Ishikawa (cell line): ENCODE measurements at regions not wholly inside any gene's neighbourhood (a gene's known extent, or its start where the extent isn't known, plus 50 kb on each side); places are given as distances from the start of the nearest gene placed in this dataset.

ENCODE experiments used
- CEBPB ChIP-seq: IDR thresholded peaks from 2 replicates; pipeline ENCODE4 v1.6.1; 2012
- CREB1 ChIP-seq: IDR thresholded peaks from 2 replicates; pipeline ENCODE4 v1.6.1; 2012; ENCODE audit warnings: low read depth
- EGR1 ChIP-seq: IDR thresholded peaks from 2 replicates; pipeline ENCODE4 v1.6.1; 2012
- EP300 ChIP-seq: IDR thresholded peaks from 2 replicates; pipeline ENCODE4 v1.6.1; 2012; ENCODE audit warnings: borderline replicate concordance
- FOXM1 ChIP-seq: IDR thresholded peaks from 2 replicates; pipeline ENCODE4 v1.6.1; 2012; ENCODE audit warnings: low read depth, borderline replicate concordance
- NFIC ChIP-seq: IDR thresholded peaks from 2 replicates; pipeline ENCODE4 v1.6.1; 2012
- RAD21 ChIP-seq: IDR thresholded peaks from 2 replicates; pipeline ENCODE4 v1.6.1; 2012; ENCODE audit warnings: low read depth
- TAF1 ChIP-seq: IDR thresholded peaks from 2 replicates; pipeline ENCODE4 v1.6.1; 2012; ENCODE audit warnings: low read depth, mild to moderate bottlenecking
- TCF12 ChIP-seq: IDR thresholded peaks from 2 replicates; pipeline ENCODE4 v1.6.1; 2012; ENCODE audit warnings: low read depth
- TEAD4 ChIP-seq: IDR thresholded peaks from 2 replicates; pipeline ENCODE4 v1.6.1; 2012
- YY1 ChIP-seq: IDR thresholded peaks from 2 replicates; pipeline ENCODE4 v1.6.1; 2012; ENCODE audit warnings: low read depth
- ZBTB7A ChIP-seq: IDR thresholded peaks from 2 replicates; pipeline ENCODE4 v1.6.1; 2012; ENCODE audit warnings: low read depth
- TF ChIP-seq, protein P1 (sequence below): IDR thresholded peaks from 2 replicates; pipeline ENCODE4 v1.6.1; 2012
- TF ChIP-seq, protein P2 (sequence below): IDR thresholded peaks from 2 replicates; pipeline ENCODE4 v1.6.1; 2012; ENCODE audit warnings: low read depth, mild to moderate bottlenecking
- TF ChIP-seq, protein P3 (sequence below): IDR thresholded peaks from 2 replicates; pipeline ENCODE4 v1.6.1; 2012

DNA sequence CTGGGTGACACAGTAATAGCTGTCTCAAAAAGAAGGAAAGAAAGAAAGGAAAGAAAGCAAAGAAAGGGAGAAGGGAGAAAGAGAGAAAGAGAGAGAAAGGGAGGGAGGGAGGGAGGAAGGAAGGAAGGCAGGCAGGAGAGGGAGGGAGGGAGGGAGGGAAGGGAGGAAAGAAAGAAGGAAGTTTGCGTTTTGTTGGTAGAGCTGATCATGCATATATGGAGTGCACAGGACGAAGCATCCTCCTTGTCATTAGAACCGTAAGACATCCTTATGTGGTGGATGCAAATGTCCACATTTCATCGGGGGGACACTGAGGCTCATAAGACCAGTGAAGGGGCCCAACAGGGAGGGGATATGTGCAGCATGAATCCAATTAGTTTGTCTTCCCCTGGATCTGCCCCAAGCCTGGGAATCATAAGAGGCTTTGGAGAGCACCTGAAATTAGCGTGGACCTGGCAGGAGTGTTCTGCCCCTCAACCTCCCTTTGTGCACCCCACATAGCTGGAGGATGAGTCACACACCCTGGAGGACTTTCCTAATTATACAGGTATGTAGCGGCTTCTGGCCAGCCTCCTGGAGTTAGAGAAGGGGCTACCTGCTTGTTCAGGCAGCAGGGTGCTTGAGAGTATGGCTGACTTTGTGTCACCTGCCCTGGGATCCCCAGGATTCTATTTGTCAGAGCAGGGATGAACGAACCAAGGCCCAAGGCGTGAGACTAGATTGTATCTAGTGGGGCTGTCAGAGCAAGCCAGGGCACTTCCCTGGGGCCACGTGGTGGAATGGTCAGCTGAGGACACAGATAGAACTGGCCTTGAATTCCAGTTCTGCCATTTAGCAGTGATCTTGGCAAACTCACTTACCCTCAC lies 119.7 kb upstream of the CD82 start:
- TF ChIP-seq FOXM1 (no peak), TEAD4 (peak; percentile 95), EP300 (peak; percentile 66; the same call in 1 of the 2 replicates), TAF1 (no peak), RAD21 (no peak; the same call in 1 of the 2 replicates), TCF12 (peak; percentile 55; the same call in 1 of the 2 replicates), ZBTB7A (no peak), EGR1 (no peak), CREB1 (no peak), NFIC (peak; percentile 64), YY1 (no peak), CEBPB (no peak)
- TF ChIP-seq, protein P1, sequence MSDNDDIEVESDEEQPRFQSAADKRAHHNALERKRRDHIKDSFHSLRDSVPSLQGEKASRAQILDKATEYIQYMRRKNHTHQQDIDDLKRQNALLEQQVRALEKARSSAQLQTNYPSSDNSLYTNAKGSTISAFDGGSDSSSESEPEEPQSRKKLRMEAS: peak; percentile 58
- TF ChIP-seq, protein P2, sequence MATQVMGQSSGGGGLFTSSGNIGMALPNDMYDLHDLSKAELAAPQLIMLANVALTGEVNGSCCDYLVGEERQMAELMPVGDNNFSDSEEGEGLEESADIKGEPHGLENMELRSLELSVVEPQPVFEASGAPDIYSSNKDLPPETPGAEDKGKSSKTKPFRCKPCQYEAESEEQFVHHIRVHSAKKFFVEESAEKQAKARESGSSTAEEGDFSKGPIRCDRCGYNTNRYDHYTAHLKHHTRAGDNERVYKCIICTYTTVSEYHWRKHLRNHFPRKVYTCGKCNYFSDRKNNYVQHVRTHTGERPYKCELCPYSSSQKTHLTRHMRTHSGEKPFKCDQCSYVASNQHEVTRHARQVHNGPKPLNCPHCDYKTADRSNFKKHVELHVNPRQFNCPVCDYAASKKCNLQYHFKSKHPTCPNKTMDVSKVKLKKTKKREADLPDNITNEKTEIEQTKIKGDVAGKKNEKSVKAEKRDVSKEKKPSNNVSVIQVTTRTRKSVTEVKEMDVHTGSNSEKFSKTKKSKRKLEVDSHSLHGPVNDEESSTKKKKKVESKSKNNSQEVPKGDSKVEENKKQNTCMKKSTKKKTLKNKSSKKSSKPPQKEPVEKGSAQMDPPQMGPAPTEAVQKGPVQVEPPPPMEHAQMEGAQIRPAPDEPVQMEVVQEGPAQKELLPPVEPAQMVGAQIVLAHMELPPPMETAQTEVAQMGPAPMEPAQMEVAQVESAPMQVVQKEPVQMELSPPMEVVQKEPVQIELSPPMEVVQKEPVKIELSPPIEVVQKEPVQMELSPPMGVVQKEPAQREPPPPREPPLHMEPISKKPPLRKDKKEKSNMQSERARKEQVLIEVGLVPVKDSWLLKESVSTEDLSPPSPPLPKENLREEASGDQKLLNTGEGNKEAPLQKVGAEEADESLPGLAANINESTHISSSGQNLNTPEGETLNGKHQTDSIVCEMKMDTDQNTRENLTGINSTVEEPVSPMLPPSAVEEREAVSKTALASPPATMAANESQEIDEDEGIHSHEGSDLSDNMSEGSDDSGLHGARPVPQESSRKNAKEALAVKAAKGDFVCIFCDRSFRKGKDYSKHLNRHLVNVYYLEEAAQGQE: no peak
- TF ChIP-seq, protein P3, sequence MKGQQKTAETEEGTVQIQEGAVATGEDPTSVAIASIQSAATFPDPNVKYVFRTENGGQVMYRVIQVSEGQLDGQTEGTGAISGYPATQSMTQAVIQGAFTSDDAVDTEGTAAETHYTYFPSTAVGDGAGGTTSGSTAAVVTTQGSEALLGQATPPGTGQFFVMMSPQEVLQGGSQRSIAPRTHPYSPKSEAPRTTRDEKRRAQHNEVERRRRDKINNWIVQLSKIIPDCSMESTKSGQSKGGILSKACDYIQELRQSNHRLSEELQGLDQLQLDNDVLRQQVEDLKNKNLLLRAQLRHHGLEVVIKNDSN: peak; percentile 66

DNA sequence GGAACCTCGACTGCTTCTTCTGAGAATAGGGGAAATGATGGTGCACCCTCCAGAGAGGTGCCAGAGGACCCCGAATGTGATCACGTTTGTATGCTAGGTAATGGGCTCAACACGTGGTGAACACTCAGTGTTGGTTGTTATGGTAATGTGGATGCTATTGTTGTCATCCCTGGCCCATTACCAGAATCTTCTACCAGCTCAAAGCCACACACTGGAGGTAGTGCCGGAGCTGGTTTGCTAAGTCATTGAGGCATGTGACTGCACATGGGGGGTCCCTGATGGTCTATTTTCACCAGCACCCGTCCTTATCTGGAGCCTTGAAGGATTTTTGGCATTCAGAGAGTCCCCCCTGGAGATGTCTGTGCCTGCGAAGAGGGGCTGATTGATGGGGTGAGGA lies 119.1 kb upstream of the CD82 start:
- TF ChIP-seq, protein P1: peak; percentile 7; the same call in 1 of the 2 replicates
- no peak for TF ChIP-seq EP300

GRCh38 chr11:44446996-44447771 lies 118.3 kb upstream of the CD82 start:
- TF ChIP-seq RAD21: no peak
- TF ChIP-seq EGR1: no peak
- no peak for TF ChIP-seq ZBTB7A
- TF ChIP-seq, protein P3: no peak
- no peak for TF ChIP-seq TAF1
- no peak for TF ChIP-seq NFIC
- no peak for TF ChIP-seq YY1
- TF ChIP-seq, protein P1: no peak
- TF ChIP-seq, protein P2: no peak
- no peak for TF ChIP-seq EP300
- TF ChIP-seq CREB1: no peak

DNA sequence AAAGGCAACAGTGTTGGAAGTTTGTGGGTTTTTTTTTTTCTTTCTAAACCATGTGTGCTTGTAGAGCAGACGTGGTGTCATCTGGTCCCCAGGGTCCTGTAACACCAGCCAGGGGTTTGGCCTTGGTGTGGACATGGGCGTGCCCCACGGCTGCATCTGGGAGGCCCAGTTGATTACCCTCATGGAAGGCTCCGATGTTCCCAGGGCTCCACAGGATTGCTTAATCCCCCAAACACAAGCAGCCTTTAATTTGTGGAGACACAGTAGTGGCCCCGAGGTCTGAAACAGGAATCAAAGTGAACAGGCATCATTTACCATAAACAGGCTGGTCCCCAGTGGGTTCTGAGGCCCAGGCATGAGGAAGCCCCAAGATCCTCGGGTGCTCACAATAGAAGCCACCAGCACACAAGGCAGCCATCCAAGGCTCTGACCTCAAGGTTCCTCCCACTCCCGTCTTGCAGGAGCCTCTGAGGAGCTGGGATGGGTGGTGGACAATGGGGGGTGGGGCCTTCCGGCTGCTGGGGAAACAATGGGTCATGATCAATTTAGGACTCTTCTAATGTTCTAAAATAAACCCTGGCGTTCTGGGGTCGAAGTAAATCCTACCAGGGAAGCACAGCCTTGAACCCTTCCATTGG lies 115.0 kb upstream of the CD82 start:
- TF ChIP-seq CREB1 (no peak), FOXM1 (no peak), EGR1 (no peak), RAD21 (no peak), ZBTB7A (no peak), TAF1 (no peak), TEAD4 (no peak), CEBPB (peak; percentile 28; the same call in 1 of the 2 replicates), NFIC (no peak)
- TF ChIP-seq, protein P1: 0 out of 2 replicates have a peak, but pooled peaks have one; percentile 13
